BE2C (cell line): ENCODE measurements at regions not wholly inside any gene's neighbourhood (a gene's known extent, or its start where the extent isn't known, plus 50 kb on each side); places are given as distances from the start of the nearest gene placed in this dataset.

Experiments
- DNase-seq: peaks from one replicate; pipeline ENCODE4 v3.0.0-alpha.2; 2020
- H3K27me3 ChIP-seq: fragments of 250-450 bp; sonication (Bioruptor Pico); 2 replicates; pipeline ENCODE4 v1.5.1; 2020; ENCODE audit warnings: mild to moderate bottlenecking
- H3K36me3 ChIP-seq: fragments of 250-450 bp; sonication (Bioruptor Pico); 2 replicates; pipeline ENCODE4 v1.5.1; 2020; ENCODE audit warnings: mild to moderate bottlenecking
- H3K4me1 ChIP-seq: fragments of 250-450 bp; sonication (Bioruptor Pico); 2 replicates; pipeline ENCODE4 v1.5.1; 2020
- H3K4me3 ChIP-seq: 2 replicates; pipeline ENCODE4 v1.5.1; 2011; ENCODE audit warnings: low read depth, low read length
- H3K9me3 ChIP-seq: fragments of 250-450 bp; sonication (Bioruptor Pico); 2 replicates; pipeline ENCODE4 v1.5.1; 2020
- CTCF ChIP-seq: IDR thresholded peaks from 2 replicates; pipeline ENCODE4 v1.5.1; 2012; ENCODE audit warnings: mild to moderate bottlenecking, low read depth, low read length

- Histone ChIP-seq H3K4me3 (no peak overlapping the region), H3K4me1 (no peaks in the 10 kb centered on the region), H3K9me3 (no peaks in the 10 kb centered on the region), H3K36me3 (no peaks in the 10 kb centered on the region), H3K27me3 (no peaks in the 10 kb centered on the region)
- DNase-seq: no peak
- TF ChIP-seq CTCF: no peak
Measured at GRCh38 chr1:83012950-83013349, 986.0 kb downstream of the TTLL7 start.

GRCh38 chr1:83011265-83011664 lies 987.7 kb downstream of the TTLL7 start:
- Histone ChIP-seq H3K9me3 (no peaks in the 10 kb centered on the region), H3K4me3 (no peak overlapping the region), H3K36me3 (no peaks in the 10 kb centered on the region), H3K27me3 (no peaks in the 10 kb centered on the region), H3K4me1 (no peaks in the 10 kb centered on the region)
- no peak for DNase-seq
- no peak for TF ChIP-seq CTCF

- Histone ChIP-seq H3K9me3 (no peaks in the 10 kb centered on the region), H3K36me3 (no peaks in the 10 kb centered on the region), H3K27me3 (no peaks in the 10 kb centered on the region), H3K4me3 (no peak overlapping the region), H3K4me1 (no peaks in the 10 kb centered on the region)
- no peak for TF ChIP-seq CTCF
- DNase-seq: no peak
Measured at GRCh38 chr1:83006271-83006670, 992.7 kb downstream of the TTLL7 start.

- no peaks in the 10 kb centered on the region for H3K4me1 ChIP-seq
- TF ChIP-seq CTCF: no peak
- H3K9me3 ChIP-seq: no peaks in the 10 kb centered on the region
- H3K4me3 ChIP-seq: no peak overlapping the region
- H3K36me3 ChIP-seq: no peaks in the 10 kb centered on the region
- H3K27me3 ChIP-seq: no peaks in the 10 kb centered on the region
- no peak for DNase-seq
Measured at GRCh38 chr1:83000286-83000685, 998.6 kb downstream of the TTLL7 start.

- no peaks in the 10 kb centered on the region for H3K27me3 ChIP-seq
- H3K9me3 ChIP-seq: no peaks in the 10 kb centered on the region
- TF ChIP-seq CTCF: no peak
- H3K4me3 ChIP-seq: no peak overlapping the region
- H3K4me1 ChIP-seq: no peaks in the 10 kb centered on the region
- DNase-seq: no peak
- H3K36me3 ChIP-seq: no peaks in the 10 kb centered on the region
Measured at GRCh38 chr1:82995951-82996350, 1003.0 kb downstream of the TTLL7 start.

- TF ChIP-seq CTCF: no peak
- H3K36me3 ChIP-seq: no peaks in the 10 kb centered on the region
- no peak for DNase-seq
- no peaks in the 10 kb centered on the region for H3K4me1 ChIP-seq
- no peak overlapping the region for H3K4me3 ChIP-seq
- no peaks in the 10 kb centered on the region for H3K9me3 ChIP-seq
- H3K27me3 ChIP-seq: no peaks in the 10 kb centered on the region
Measured at GRCh38 chr1:82994616-82995263, 1004.2 kb downstream of the TTLL7 start.
